ENCODE measurements at regions not wholly inside any gene's neighbourhood (a gene's known extent, or its start where the extent isn't known, plus 50 kb on each side); places are given as distances from the start of the nearest gene placed in this dataset.

GRCh38 chr1:37233606-37234005 lies 199.3 kb upstream of the GRIK3 start:
- Mint-ChIP-seq H3K27ac (no peak overlapping the region), H3K36me3 (ENCODE audit: insufficient read depth) (no peaks in the 10 kb centered on the region), H3K27me3 (peaks cover 23% of the 10 kb centered on the region), H3K4me1 (ENCODE audit: low read depth) (peaks cover 3% of the 10 kb centered on the region), H3K9me3 (ENCODE audit: low read depth) (peaks cover 4% of the 10 kb centered on the region), H3K4me3 (ENCODE audit: low read depth) (no peak overlapping the region)
- no peak for DNase-seq (ENCODE audit: low spot score, unreplicated experiment)
- TF ChIP-seq CTCF (IDR thresholded peaks at IDR 0.05; ENCODE audit: unreplicated experiment): no peak

GRCh38 chr1:37234941-37235418 lies 200.7 kb upstream of the GRIK3 start:
- H3K4me1 Mint-ChIP-seq (ENCODE audit: low read depth): peaks cover 3% of the 10 kb centered on the region
- TF ChIP-seq CTCF (IDR thresholded peaks at IDR 0.05; ENCODE audit: unreplicated experiment): no peak
- no peak for DNase-seq (ENCODE audit: low spot score, unreplicated experiment)
- H3K9me3 Mint-ChIP-seq (ENCODE audit: low read depth): peaks cover 4% of the 10 kb centered on the region
- peaks cover 28% of the 10 kb centered on the region for H3K27me3 Mint-ChIP-seq
- H3K27ac Mint-ChIP-seq: no peak overlapping the region
- H3K4me3 Mint-ChIP-seq (ENCODE audit: low read depth): no peak overlapping the region
- no peaks in the 10 kb centered on the region for H3K36me3 Mint-ChIP-seq (ENCODE audit: insufficient read depth)

GRCh38 chr1:37237948-37238347 lies 203.6 kb upstream of the GRIK3 start:
- H3K9me3 Mint-ChIP-seq (ENCODE audit: low read depth): no peaks in the 10 kb centered on the region
- no peak for DNase-seq (ENCODE audit: low spot score, unreplicated experiment)
- no peak overlapping the region for H3K27ac Mint-ChIP-seq
- peaks cover 30% of the 10 kb centered on the region for H3K27me3 Mint-ChIP-seq
- H3K4me3 Mint-ChIP-seq (ENCODE audit: low read depth): no peak overlapping the region
- peaks cover 3% of the 10 kb centered on the region for H3K4me1 Mint-ChIP-seq (ENCODE audit: low read depth)
- TF ChIP-seq CTCF (IDR thresholded peaks at IDR 0.05; ENCODE audit: unreplicated experiment): no peak
- no peaks in the 10 kb centered on the region for H3K36me3 Mint-ChIP-seq (ENCODE audit: insufficient read depth)

- no peaks in the 10 kb centered on the region for H3K36me3 Mint-ChIP-seq (ENCODE audit: insufficient read depth)
- no peak for DNase-seq (ENCODE audit: low spot score, unreplicated experiment)
- no peak overlapping the region for H3K4me3 Mint-ChIP-seq (ENCODE audit: low read depth)
- peaks cover 3% of the 10 kb centered on the region for H3K4me1 Mint-ChIP-seq (ENCODE audit: low read depth)
- no peak overlapping the region for H3K27ac Mint-ChIP-seq
- no peaks in the 10 kb centered on the region for H3K9me3 Mint-ChIP-seq (ENCODE audit: low read depth)
- TF ChIP-seq CTCF (IDR thresholded peaks at IDR 0.05; ENCODE audit: unreplicated experiment): no peak
- H3K27me3 Mint-ChIP-seq: peaks cover 33% of the 10 kb centered on the region
Observed at GRCh38 chr1:37238364-37239224, 204.3 kb upstream of the GRIK3 start.

- Mint-ChIP-seq H3K27me3 (peaks cover 33% of the 10 kb centered on the region), H3K27ac (no peak overlapping the region)
- no peak for DNase-seq (ENCODE audit: low spot score, unreplicated experiment)
Observed at GRCh38 chr1:37239225-37239740, 205.0 kb upstream of the GRIK3 start.

More at GRCh38 chr1:37239225-37239740, 205.0 kb upstream of the GRIK3 start:
- no peak overlapping the region for H3K4me3 Mint-ChIP-seq (ENCODE audit: low read depth)
- H3K9me3 Mint-ChIP-seq (ENCODE audit: low read depth): no peaks in the 10 kb centered on the region
- no peaks in the 10 kb centered on the region for H3K36me3 Mint-ChIP-seq (ENCODE audit: insufficient read depth)
- TF ChIP-seq CTCF (IDR thresholded peaks at IDR 0.05; ENCODE audit: unreplicated experiment): no peak
- H3K4me1 Mint-ChIP-seq (ENCODE audit: low read depth): peaks cover 3% of the 10 kb centered on the region
